Adrenal gland (tissue), 5 donors: ENCODE measurements at regions not wholly inside any gene's neighbourhood (a gene's known extent, or its start where the extent isn't known, plus 50 kb on each side); places are given as distances from the start of the nearest gene placed in this dataset.
"Not testable (repeated sequence)": the region's sequence is repeated elsewhere in the genome, so short reads cannot be mapped to it uniquely, and the experiment has no call there.

Experiments
- CTCF ChIP-seq, 6 experiments: fragments of 450-650 bp in 4 of 6; fragments of 200-600 bp in 2 of 6; sonication (generic) in 1 of 6; IDR thresholded peaks; 1 replicate in 5 of 6; 2 replicates in 1 of 6; pipeline versions ENCODE4 v1.5.1 to v1.8.0; 2016 to 2021; ENCODE audit warnings: antibody characterized with exemption in 6 of 6, mild to moderate bottlenecking in 2 of 6, moderate library complexity in 1 of 6
- POLR2A ChIP-seq, 2 donors: fragments of 450-650 bp; IDR thresholded peaks; one replicate each; pipeline ENCODE4 v1.6.1; 2017; ENCODE audit warnings: antibody characterized with exemption in 2 of 2, mild to moderate bottlenecking in 2 of 2, moderate library complexity in 1 of 2
- donor health status: DM: no; HTN: no; CAD: no.

- not testable (repeated sequence) for TF ChIP-seq CTCF, POLR2A (IDR thresholded peaks at IDR 0.05)
Observed at GRCh38 chr18:40245612-40246011, 1709.4 kb upstream of the PIK3C3 start.
